Mesothelial cell of epicardium (in vitro differentiated cells): ENCODE measurements at regions not wholly inside any gene's neighbourhood (a gene's known extent, or its start where the extent isn't known, plus 50 kb on each side); places are given as distances from the start of the nearest gene placed in this dataset.

Experiments used
- DNase-seq, 2 experiments: peaks; one replicate each; pipeline ENCODE4 v3.0.0; 2021; ENCODE audit warnings: low spot score in 2 of 2; ENCODE audit not compliant: unreplicated experiment in 2 of 2
- H3K27ac Mint-ChIP-seq: 2 replicates; pipeline ENCODE4 v1.8.0; 2021; ENCODE audit warnings: mixed read lengths
- H3K27me3 Mint-ChIP-seq: 2 replicates; pipeline ENCODE4 v1.8.0; 2021; ENCODE audit warnings: low read depth, mixed read lengths
- H3K36me3 Mint-ChIP-seq: 2 replicates; pipeline ENCODE4 v1.8.0; 2021; ENCODE audit warnings: mixed read lengths
- H3K4me1 Mint-ChIP-seq: 2 replicates; pipeline ENCODE4 v1.8.0; 2021; ENCODE audit warnings: mixed read lengths
- H3K4me3 Mint-ChIP-seq: 2 replicates; pipeline ENCODE4 v1.8.0; 2021; ENCODE audit warnings: mild to moderate bottlenecking, moderate library complexity, mixed read lengths
- H3K9me3 Mint-ChIP-seq: 2 replicates; pipeline ENCODE4 v1.8.0; 2021; ENCODE audit warnings: mixed read lengths
- CTCF ChIP-seq: fragments of 200-600 bp; sonication (generic); IDR thresholded peaks from one replicate; pipeline ENCODE4 v1.5.0; 2021; ENCODE audit warnings: antibody characterized with exemption; ENCODE audit not compliant: unreplicated experiment

- no peak overlapping the region for H3K27ac Mint-ChIP-seq
Observed at GRCh38 chr13:99829161-99829560, 142.4 kb downstream of the ZIC5 start.

GRCh38 chr13:99828735-99829134, 142.8 kb downstream of the ZIC5 start:
- Mint-ChIP-seq H3K9me3 (peaks cover 8% of the 10 kb centered on the region), H3K27ac (no peak overlapping the region), H3K4me3 (no peak overlapping the region), H3K36me3 (no peaks in the 10 kb centered on the region), H3K4me1 (no peaks in the 10 kb centered on the region), H3K27me3 (peaks cover 27% of the 10 kb centered on the region)
- DNase-seq = no peak
- no peak for TF ChIP-seq CTCF

More at GRCh38 chr13:99829161-99829560, 142.4 kb downstream of the ZIC5 start:
- TF ChIP-seq CTCF = no peak
- Mint-ChIP-seq H3K36me3 (no peaks in the 10 kb centered on the region), H3K4me1 (no peaks in the 10 kb centered on the region), H3K9me3 (peaks cover 5% of the 10 kb centered on the region), H3K27me3 (peaks cover 27% of the 10 kb centered on the region), H3K4me3 (no peak overlapping the region)
- no peak for DNase-seq

GRCh38 chr13:99828123-99828522, 143.4 kb downstream of the ZIC5 start:
- peaks cover 12% of the 10 kb centered on the region for H3K9me3 Mint-ChIP-seq
- no peaks in the 10 kb centered on the region for H3K4me1 Mint-ChIP-seq
- H3K4me3 Mint-ChIP-seq = no peak overlapping the region
- H3K27ac Mint-ChIP-seq = no peak overlapping the region
- peaks cover 27% of the 10 kb centered on the region for H3K27me3 Mint-ChIP-seq
- DNase-seq = no peak
- H3K36me3 Mint-ChIP-seq = no peaks in the 10 kb centered on the region
- no peak for TF ChIP-seq CTCF

GRCh38 chr13:99827011-99827772, 144.4 kb downstream of the ZIC5 start:
- Mint-ChIP-seq H3K36me3 (no peaks in the 10 kb centered on the region), H3K27ac (no peak overlapping the region), H3K27me3 (peaks cover 25% of the 10 kb centered on the region), H3K4me1 (no peaks in the 10 kb centered on the region), H3K9me3 (peaks cover 17% of the 10 kb centered on the region), H3K4me3 (no peak overlapping the region)
- no peak for TF ChIP-seq CTCF
- no peak for DNase-seq

GRCh38 chr13:99823961-99824360, 147.6 kb downstream of the ZIC5 start:
- Mint-ChIP-seq H3K4me3 (no peak overlapping the region), H3K4me1 (no peaks in the 10 kb centered on the region), H3K27me3 (peaks cover 8% of the 10 kb centered on the region), H3K27ac (no peak overlapping the region), H3K36me3 (no peaks in the 10 kb centered on the region), H3K9me3 (peaks cover 21% of the 10 kb centered on the region)
- no peak for TF ChIP-seq CTCF
- DNase-seq = no peak
